ENCODE measurements at regions not wholly inside any gene's neighbourhood (a gene's known extent, or its start where the extent isn't known, plus 50 kb on each side); places are given as distances from the start of the nearest gene placed in this dataset.

DNA sequence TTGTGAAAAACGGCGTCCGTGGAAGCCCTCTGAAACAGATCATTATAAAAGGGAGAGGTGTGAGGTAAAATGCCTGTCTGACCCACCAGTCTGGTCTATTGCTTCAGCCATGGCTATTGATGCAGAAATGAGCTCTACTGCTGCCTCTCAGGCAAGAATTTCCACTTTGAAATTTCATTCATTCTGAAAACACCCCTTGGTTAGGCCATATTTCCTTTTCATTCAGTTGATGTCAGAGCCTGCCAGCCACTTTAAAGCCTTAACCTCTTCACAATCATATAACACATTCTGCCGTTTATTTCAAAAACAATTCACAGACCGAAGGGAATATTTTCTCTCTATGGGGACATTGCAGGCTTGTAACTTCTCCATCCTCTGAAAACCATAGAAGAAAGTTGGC, 71.9 kb downstream of the FOXB1 start:
- H2AFZ ChIP-seq (ENCODE audit: low read length): no peak overlapping the region
- H3K9me3 ChIP-seq (ENCODE audit: control insufficient read depth, insufficient read depth, low read depth, low read length): no peaks in the 10 kb centered on the region
- H4K20me1 ChIP-seq (ENCODE audit: control insufficient read depth, extremely low read depth, insufficient read depth, low read length): no peaks in the 10 kb centered on the region
- H3K4me2 ChIP-seq (ENCODE audit: extremely low read depth, insufficient read depth, low read length): no peak overlapping the region
- H3K27me3 ChIP-seq (ENCODE audit: control insufficient read depth, insufficient read depth, low read length): no peaks in the 10 kb centered on the region
- no peak for DNase-seq (ENCODE audit: low read depth in 2 of 2)
- H3K4me1 ChIP-seq (ENCODE audit: control insufficient read depth, extremely low read depth, insufficient read depth, low read length): peaks cover 2% of the 10 kb centered on the region
- no peaks in the 10 kb centered on the region for H3K79me2 ChIP-seq (ENCODE audit: control insufficient read depth, insufficient read depth, low read length)
- H3K9ac ChIP-seq (ENCODE audit: insufficient read depth, low read length): no peak overlapping the region
- H3K36me3 ChIP-seq (ENCODE audit: control insufficient read depth, insufficient read depth, low read length): no peaks in the 10 kb centered on the region
- no peak overlapping the region for H3K27ac ChIP-seq (ENCODE audit: insufficient read depth, low read length)
- TF ChIP-seq, protein P1, sequence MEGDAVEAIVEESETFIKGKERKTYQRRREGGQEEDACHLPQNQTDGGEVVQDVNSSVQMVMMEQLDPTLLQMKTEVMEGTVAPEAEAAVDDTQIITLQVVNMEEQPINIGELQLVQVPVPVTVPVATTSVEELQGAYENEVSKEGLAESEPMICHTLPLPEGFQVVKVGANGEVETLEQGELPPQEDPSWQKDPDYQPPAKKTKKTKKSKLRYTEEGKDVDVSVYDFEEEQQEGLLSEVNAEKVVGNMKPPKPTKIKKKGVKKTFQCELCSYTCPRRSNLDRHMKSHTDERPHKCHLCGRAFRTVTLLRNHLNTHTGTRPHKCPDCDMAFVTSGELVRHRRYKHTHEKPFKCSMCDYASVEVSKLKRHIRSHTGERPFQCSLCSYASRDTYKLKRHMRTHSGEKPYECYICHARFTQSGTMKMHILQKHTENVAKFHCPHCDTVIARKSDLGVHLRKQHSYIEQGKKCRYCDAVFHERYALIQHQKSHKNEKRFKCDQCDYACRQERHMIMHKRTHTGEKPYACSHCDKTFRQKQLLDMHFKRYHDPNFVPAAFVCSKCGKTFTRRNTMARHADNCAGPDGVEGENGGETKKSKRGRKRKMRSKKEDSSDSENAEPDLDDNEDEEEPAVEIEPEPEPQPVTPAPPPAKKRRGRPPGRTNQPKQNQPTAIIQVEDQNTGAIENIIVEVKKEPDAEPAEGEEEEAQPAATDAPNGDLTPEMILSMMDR (conservative IDR thresholded peaks at IDR 0.05 in 1 of 2, IDR thresholded peaks at IDR 0.05 in 1 of 2; ENCODE audit: low read depth in 1 of 2, low read length in 2 of 2): no peak
- no peak for TF ChIP-seq EZH2 (IDR thresholded peaks at IDR 0.05; ENCODE audit: low read length, missing control alignments)
- H3K4me3 ChIP-seq (replicated peaks in 1 of 4; ENCODE audit: control extremely low read depth in 1 of 4, insufficient read depth in 1 of 4, low read depth in 3 of 4, low read length in 4 of 4): no peak overlapping the region

DNA sequence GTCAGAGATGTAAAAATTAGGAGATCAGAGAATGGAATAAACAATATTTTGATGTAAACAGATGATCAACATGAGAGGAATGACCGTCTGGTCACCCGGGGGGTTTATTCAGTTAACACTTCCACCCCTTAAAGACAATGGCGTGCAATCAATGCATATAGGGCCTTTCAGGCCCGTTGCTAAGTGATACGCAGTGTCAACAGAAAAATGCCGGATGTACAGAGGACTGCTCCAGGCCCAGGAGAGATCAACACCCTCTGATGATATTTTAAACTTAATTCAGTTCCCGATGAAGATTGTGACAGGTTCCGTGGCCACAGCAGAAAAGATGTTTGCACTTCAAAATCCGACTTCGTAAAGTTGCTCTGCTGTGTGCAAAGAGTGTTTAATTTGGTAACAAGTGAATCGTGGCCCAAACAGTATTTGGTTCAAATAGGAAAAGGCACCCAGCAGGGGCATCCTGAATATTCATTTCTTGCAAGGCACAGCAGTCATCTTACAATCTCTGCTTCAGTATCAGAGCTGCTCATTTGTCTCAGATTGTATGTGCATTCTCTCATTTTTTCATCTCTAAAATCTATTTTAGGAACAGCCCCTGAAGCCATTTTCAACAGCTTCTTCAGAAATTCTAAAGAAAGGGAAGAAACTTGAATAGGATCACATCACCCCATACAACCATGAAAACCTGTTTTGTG, 72.6 kb downstream of the FOXB1 start:
- Histone ChIP-seq H3K79me2 (ENCODE audit: control insufficient read depth, insufficient read depth, low read length) (no peaks in the 10 kb centered on the region), H3K36me3 (ENCODE audit: control insufficient read depth, insufficient read depth, low read length) (no peaks in the 10 kb centered on the region), H3K4me2 (ENCODE audit: extremely low read depth, insufficient read depth, low read length) (no peak overlapping the region), H4K20me1 (ENCODE audit: control insufficient read depth, extremely low read depth, insufficient read depth, low read length) (no peaks in the 10 kb centered on the region), H3K9me3 (ENCODE audit: control insufficient read depth, insufficient read depth, low read depth, low read length) (no peaks in the 10 kb centered on the region), H3K9ac (ENCODE audit: insufficient read depth, low read length) (no peak overlapping the region), H3K4me1 (ENCODE audit: control insufficient read depth, extremely low read depth, insufficient read depth, low read length) (peaks cover 2% of the 10 kb centered on the region), H3K4me3 (replicated peaks in 1 of 4; ENCODE audit: control extremely low read depth in 1 of 4, insufficient read depth in 1 of 4, low read depth in 3 of 4, low read length in 4 of 4) (no peak overlapping the region), H3K27me3 (ENCODE audit: control insufficient read depth, insufficient read depth, low read length) (no peaks in the 10 kb centered on the region), H3K27ac (ENCODE audit: insufficient read depth, low read length) (no peak overlapping the region), H2AFZ (ENCODE audit: low read length) (no peak overlapping the region)
- no peak for DNase-seq (ENCODE audit: low read depth in 2 of 2)
- TF ChIP-seq, protein P1 (conservative IDR thresholded peaks at IDR 0.05 in 1 of 2, IDR thresholded peaks at IDR 0.05 in 1 of 2; ENCODE audit: low read depth in 1 of 2, low read length in 2 of 2): no peak
- no peak for TF ChIP-seq EZH2 (IDR thresholded peaks at IDR 0.05; ENCODE audit: low read length, missing control alignments)

DNA sequence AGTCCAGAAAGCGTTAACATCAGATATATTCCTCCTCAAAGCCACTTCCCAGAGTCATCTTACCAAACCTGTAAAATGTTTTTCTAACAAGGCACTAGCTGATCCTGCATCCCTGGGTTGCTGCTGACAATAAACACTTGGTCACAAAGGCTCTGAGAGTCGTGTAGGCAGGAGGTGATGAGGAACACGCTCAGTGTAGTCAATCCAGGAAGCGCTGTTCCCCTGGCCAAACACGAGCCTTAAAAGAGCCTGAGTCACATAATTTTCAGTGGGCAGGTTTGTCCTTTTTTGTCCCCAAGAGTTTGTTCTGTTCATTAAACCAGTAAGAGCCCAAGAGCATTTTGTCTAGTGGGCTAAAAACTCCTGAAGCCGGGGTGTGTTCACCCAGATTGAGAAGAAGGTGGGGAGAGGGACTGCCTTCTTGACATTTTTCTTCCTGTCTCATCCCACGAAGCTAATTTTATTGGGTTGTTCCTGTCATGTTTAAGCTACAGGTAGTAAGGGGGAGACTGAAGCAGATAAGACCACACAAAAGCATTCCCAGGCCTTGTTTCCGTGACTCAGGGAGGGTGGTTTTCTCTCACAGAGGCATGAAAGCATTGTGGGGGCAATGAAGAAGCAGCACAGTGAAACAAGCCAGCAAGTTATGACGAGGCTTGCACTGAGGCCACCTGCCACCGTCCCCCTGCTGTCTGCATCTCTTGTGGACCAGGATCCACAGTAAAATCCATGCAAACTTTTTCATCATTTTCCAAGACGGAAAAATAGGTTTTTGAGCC, 73.7 kb downstream of the FOXB1 start:
- Histone ChIP-seq H3K4me2 (ENCODE audit: extremely low read depth, insufficient read depth, low read length) (no peak overlapping the region), H3K4me3 (replicated peaks in 1 of 4; ENCODE audit: control extremely low read depth in 1 of 4, insufficient read depth in 1 of 4, low read depth in 3 of 4, low read length in 4 of 4) (no peak overlapping the region), H3K9me3 (ENCODE audit: control insufficient read depth, insufficient read depth, low read depth, low read length) (no peaks in the 10 kb centered on the region), H3K27me3 (ENCODE audit: control insufficient read depth, insufficient read depth, low read length) (no peaks in the 10 kb centered on the region), H3K4me1 (ENCODE audit: control insufficient read depth, extremely low read depth, insufficient read depth, low read length) (peaks cover 2% of the 10 kb centered on the region), H3K79me2 (ENCODE audit: control insufficient read depth, insufficient read depth, low read length) (no peaks in the 10 kb centered on the region), H3K36me3 (ENCODE audit: control insufficient read depth, insufficient read depth, low read length) (no peaks in the 10 kb centered on the region), H4K20me1 (ENCODE audit: control insufficient read depth, extremely low read depth, insufficient read depth, low read length) (no peaks in the 10 kb centered on the region), H3K27ac (ENCODE audit: insufficient read depth, low read length) (no peak overlapping the region), H3K9ac (ENCODE audit: insufficient read depth, low read length) (no peak overlapping the region), H2AFZ (ENCODE audit: low read length) (no peak overlapping the region)
- no peak for DNase-seq (ENCODE audit: low read depth in 2 of 2)
- no peak for TF ChIP-seq EZH2 (IDR thresholded peaks at IDR 0.05; ENCODE audit: low read length, missing control alignments)
- TF ChIP-seq, protein P1 (conservative IDR thresholded peaks at IDR 0.05 in 1 of 2, IDR thresholded peaks at IDR 0.05 in 1 of 2; ENCODE audit: low read depth in 1 of 2, low read length in 2 of 2): no peak

Data from fibroblast of lung (primary cell).